ENCODE measurements at regions not wholly inside any gene's neighbourhood (a gene's known extent, or its start where the extent isn't known, plus 50 kb on each side); places are given as distances from the start of the nearest gene placed in this dataset.
"Not testable (repeated sequence)": the region's sequence is repeated elsewhere in the genome, so short reads cannot be mapped to it uniquely, and the experiment has no call there.

DNA sequence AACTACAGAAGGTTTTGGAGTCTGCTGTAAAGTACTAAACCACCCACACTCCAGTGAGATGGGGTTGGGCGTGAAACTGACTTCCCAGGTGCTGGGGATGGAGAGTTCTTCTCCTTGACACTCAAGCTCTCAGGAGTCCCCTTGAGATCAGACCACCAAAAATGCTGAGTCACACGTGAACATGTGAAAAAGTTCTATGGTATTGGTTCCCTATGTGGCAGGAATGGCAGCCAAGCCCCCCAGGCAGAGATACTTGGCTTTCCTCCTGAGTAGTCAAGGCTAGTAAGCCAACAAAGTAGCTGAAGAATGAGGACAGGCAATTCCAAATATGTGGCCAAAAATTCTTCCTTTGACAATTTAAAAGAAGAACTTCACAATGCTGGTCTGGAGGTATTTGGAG lies 222.0 kb upstream of the ADAMTS3 start:
- H3K9me3 Mint-ChIP-seq = peaks cover 8% of the 10 kb centered on the region
- no peak overlapping the region for H3K4me3 Mint-ChIP-seq
- DNase-seq (ENCODE audit: low spot score in 2 of 2) (no peak), ATAC-seq (no peak)
- H3K4me1 Mint-ChIP-seq = no peaks in the 10 kb centered on the region
- no peak overlapping the region for H3K27ac Mint-ChIP-seq
- H3K36me3 Mint-ChIP-seq = no peaks in the 10 kb centered on the region

DNA sequence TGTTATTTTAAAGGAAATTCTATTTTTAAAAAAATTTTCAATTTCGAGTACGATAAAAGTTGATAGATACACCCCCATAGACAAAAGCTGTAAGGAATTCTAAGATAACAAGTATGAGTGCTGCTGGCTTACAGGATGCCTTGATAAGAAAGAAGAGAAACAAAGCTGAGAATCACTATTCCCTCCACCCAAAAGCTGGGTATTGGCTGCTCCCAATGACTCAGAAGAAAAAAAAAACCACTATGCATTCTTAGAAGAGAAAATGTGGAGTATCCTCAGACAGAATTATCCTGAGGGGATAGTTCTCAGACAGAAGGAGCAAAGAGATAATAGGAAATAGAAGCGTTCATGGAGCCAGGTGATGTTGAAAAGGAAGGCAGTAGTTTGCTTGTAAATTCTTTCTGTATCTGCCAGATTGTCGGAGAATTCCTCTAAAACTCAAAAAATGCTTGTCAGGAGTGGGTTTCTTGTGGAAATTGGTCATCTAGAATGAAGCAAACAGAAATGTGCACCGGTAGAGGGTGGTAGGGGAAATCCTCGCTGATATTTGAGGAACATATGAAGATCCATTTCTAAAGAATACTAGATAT lies 217.5 kb upstream of the ADAMTS3 start:
- Mint-ChIP-seq H3K9me3 (peaks cover 6% of the 10 kb centered on the region), H3K4me3 (no peak overlapping the region), H3K4me1 (no peaks in the 10 kb centered on the region), H3K36me3 (no peaks in the 10 kb centered on the region), H3K27ac (no peak overlapping the region)
- no peak for DNase-seq (ENCODE audit: low spot score in 2 of 2)
- ATAC-seq = no peak

DNA sequence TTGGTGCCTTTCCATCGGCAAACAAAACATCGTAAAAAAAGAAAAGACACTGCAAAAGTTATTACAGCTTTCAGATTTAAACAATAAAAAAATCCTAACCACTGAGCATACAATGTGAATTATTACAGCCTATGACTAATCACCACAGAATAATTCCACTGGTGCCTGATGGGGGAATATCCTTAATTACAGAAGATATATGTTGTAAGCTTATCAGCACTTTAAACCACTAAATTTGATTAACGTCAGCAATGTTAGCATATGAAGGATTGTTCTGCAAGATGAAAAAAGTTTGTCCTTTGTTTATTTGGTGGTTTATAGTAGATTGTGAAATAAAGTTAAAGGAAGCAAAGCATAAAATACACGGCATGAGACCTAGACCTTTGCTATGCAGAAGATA lies 210.2 kb upstream of the ADAMTS3 start:
- Mint-ChIP-seq H3K9me3 (peaks cover 2% of the 10 kb centered on the region), H3K4me3 (no peak overlapping the region), H3K4me1 (no peaks in the 10 kb centered on the region), H3K36me3 (no peaks in the 10 kb centered on the region), H3K27ac (no peak overlapping the region)
- ATAC-seq (no peak), DNase-seq (ENCODE audit: low spot score in 2 of 2) (no peak)

DNA sequence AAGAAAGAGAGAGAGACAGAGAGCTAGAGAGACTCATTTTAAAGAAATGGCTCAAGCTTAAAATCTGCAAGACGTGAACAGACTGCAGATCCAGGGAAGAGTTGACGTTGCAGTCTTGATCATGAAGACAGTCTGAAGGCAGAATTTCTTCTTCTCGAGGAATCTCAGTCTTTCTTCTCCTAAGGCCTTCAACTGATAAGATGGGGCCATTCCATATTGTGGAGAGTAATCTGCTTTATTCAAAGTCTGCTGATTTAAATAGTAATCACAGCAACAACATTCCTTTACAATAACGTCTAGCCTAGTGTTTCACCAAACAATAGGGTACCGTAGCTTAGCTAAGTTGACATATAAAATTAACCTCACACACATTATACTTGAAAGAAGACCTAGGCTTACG lies 208.4 kb upstream of the ADAMTS3 start:
- peaks cover 2% of the 10 kb centered on the region for H3K9me3 Mint-ChIP-seq
- no peaks in the 10 kb centered on the region for H3K4me1 Mint-ChIP-seq
- no peak overlapping the region for H3K4me3 Mint-ChIP-seq
- ATAC-seq (no peak), DNase-seq (ENCODE audit: low spot score in 2 of 2) (no peak)
- H3K27ac Mint-ChIP-seq = no peak overlapping the region
- H3K36me3 Mint-ChIP-seq = no peaks in the 10 kb centered on the region

DNA sequence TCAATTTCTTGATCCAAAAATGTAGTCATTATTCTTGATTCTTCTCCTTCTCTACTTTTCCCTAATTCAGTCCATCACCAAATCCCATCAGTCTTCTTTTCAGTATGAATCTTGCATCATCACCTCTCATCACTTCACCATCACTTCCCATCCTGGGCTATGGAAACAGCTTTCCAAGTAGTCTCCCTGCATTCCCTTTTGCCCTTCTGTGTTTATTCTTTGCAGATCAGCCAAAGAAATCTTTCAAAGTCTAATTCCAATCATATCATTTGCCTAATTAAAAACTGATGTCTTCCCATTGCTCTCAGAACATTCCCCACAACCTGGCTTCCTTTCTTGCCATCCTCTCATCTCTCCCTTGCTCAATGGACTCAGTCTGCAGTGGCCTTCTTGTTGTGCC lies 201.7 kb upstream of the ADAMTS3 start:
- H3K4me3 Mint-ChIP-seq = no peak overlapping the region
- H3K27ac Mint-ChIP-seq = no peak overlapping the region
- no peaks in the 10 kb centered on the region for H3K4me1 Mint-ChIP-seq
- H3K9me3 Mint-ChIP-seq = no peaks in the 10 kb centered on the region
- ATAC-seq (no peak), DNase-seq (ENCODE audit: low spot score in 2 of 2) (no peak)
- H3K36me3 Mint-ChIP-seq = no peaks in the 10 kb centered on the region

DNA sequence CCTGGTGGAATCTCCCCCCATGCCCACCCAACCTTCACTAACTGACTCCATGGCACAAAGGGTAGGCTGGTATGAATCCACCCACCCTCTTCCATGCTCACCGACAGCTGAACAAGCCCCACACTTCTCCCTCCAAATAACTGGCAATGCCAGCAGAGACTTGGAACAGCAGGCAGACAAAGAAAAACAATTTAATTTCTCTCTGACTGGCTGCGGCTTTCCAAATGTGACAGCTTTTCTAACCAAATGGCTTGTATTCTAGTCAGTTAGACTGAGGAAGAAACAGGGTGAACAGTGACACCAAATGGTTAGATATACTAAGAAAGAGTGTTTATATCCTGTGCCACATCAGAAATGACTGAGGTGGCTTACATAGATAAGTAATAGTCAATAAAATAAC lies 199.3 kb upstream of the ADAMTS3 start:
- Mint-ChIP-seq H3K9me3 (no peaks in the 10 kb centered on the region), H3K36me3 (no peaks in the 10 kb centered on the region), H3K4me3 (no peak overlapping the region), H3K4me1 (no peaks in the 10 kb centered on the region), H3K27ac (no peak overlapping the region)
- DNase-seq (ENCODE audit: low spot score in 2 of 2) = no peak
- ATAC-seq = no peak

DNA sequence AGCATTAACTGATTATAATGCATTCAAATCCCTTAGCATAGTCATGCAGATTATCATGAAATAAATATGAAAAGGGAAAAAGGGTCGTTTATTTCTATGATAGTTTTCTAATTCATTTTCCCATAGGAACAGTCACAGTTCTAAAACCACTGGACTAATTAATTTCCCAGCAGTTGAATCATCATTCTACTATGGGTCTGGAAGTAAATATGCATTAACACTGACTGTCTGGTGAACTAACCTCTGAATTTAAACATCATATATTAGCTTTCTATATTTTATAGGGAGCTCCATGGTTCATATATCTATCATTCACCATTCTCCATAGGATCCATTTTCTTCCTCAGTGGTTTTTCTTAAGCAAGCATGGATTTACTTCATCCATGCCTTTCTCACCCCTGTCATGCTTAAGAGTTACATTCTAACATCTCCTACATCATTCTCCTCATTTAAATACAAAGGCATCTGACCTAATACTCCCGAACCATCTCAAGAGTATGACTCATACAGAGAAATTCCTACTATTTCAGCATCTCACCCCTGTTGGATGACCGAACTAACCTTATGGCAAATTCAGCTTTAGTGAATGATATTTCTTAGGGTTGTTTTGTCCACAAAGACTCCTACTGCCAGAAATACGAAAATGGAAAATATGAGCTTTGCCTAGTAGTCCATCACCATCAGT lies 198.7 kb upstream of the ADAMTS3 start:
- DNase-seq (ENCODE audit: low spot score in 2 of 2) (no peak), ATAC-seq (no peak)
- H3K36me3 Mint-ChIP-seq = no peaks in the 10 kb centered on the region
- no peak overlapping the region for H3K4me3 Mint-ChIP-seq
- no peaks in the 10 kb centered on the region for H3K9me3 Mint-ChIP-seq
- no peak overlapping the region for H3K27ac Mint-ChIP-seq
- H3K4me1 Mint-ChIP-seq = no peaks in the 10 kb centered on the region

DNA sequence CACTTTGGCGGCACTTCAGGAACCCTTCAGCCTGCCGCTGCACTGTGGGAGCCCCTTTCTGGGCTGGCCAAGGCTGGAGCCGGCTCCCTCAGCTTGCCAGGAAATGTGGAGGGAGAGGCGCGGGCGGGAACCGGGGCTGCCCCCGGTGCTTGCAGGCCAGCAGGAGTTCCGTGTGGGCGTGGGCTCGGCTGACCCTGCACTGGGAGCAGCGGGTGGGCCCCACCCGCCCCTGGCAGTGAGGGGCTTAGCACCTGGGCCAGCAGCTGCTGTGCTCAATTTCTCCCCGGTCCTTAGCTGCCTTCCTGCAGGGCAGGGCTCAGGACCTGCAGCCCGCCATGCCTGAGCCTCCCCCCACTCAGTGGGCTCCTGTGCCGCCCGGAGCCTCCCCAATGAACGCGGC lies 196.8 kb upstream of the ADAMTS3 start:
- not testable (repeated sequence) for H3K9me3 Mint-ChIP-seq; H3K36me3 Mint-ChIP-seq; DNase-seq (ENCODE audit: low spot score in 2 of 2); H3K4me1 Mint-ChIP-seq; H3K27ac Mint-ChIP-seq; ATAC-seq; H3K4me3 Mint-ChIP-seq

DNA sequence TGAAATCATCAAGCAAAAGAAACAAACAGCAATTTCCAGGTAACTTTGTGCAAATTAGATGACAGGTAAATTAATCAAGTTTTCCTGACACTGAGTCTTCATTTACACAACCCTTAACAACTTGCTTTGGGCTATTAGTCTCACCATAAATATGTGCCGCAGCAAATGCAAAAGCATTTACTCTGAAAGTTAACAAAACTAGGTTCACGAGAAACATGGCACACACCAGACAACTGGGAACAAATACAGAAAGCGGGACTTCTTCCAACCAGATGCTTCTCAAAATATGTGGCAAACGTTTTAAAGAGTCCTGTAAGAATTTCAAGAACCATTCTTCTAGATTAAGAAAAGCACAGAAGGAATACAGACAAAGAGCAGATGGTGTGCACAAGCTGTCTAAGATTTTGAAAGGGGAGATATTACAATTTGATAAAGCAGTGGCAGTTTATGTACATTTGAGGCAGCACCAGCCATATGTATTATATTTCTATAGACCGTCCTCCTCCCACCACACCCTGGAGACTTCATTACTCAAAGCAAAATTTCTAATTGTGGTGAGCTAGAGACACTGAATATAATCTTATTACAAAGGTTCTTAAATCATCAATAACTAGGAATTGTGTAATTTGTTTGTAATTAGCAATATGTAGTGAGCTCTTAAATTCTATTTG lies 192.5 kb upstream of the ADAMTS3 start:
- no peak overlapping the region for H3K27ac Mint-ChIP-seq
- no peaks in the 10 kb centered on the region for H3K4me1 Mint-ChIP-seq
- ATAC-seq (no peak), DNase-seq (ENCODE audit: low spot score in 2 of 2) (no peak)
- H3K36me3 Mint-ChIP-seq = no peaks in the 10 kb centered on the region
- peaks cover 3% of the 10 kb centered on the region for H3K9me3 Mint-ChIP-seq
- no peak overlapping the region for H3K4me3 Mint-ChIP-seq

DNA sequence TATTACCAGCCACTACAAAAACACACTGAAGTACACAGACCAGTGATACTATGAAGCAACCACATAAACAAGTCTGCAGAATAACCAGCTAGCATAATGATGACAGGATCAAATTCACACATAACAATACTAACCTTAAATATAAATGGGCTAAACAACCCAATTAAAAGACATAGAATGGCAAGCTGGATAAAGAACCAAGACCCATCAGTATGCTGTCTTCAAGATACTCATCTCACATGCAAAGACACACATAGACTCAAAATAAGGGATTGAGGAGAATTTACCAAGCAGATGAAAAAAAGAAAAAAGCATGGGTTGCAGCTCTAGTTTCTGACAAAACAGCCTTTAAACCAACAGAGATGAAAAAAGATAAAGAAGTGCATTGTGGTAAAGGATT lies 184.4 kb upstream of the ADAMTS3 start:
- H3K9me3 Mint-ChIP-seq; H3K27ac Mint-ChIP-seq; H3K36me3 Mint-ChIP-seq; H3K4me3 Mint-ChIP-seq; H3K4me1 Mint-ChIP-seq; DNase-seq (ENCODE audit: low spot score in 2 of 2); ATAC-seq: not testable (repeated sequence)

DNA sequence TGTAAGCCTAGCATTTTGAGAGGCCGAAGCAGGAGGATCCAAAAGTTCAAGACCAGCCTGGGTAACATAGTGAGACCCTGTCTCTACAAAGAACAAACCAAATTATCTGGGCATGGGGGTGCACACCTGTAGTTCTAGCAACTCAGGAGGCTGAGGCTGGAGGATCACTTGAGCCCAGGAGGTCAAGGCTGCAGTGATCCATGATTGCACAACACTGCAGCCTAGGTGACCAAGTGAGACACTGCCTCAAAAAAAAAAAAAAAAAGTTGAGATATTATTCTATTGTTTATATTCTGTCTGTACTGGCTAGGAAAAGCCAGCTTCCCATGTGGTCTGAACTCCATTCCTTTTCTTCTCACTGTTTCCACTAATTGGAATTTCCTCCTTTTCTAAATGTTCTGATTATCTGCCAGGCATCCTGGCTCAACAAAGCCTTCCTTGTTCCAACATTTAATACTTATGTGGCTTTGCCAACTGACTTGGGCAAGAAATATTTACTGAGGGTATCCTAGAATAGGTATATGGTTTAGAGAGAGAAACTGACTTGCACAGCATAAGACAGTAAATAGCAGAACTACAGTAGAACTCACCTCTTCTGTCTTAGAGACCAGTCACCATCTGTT lies 175.2 kb upstream of the ADAMTS3 start:
- no peak overlapping the region for H3K27ac Mint-ChIP-seq
- no peak overlapping the region for H3K4me3 Mint-ChIP-seq
- no peak for DNase-seq (ENCODE audit: low spot score in 2 of 2)
- no peaks in the 10 kb centered on the region for H3K36me3 Mint-ChIP-seq
- peaks cover 2% of the 10 kb centered on the region for H3K9me3 Mint-ChIP-seq
- H3K4me1 Mint-ChIP-seq = no peaks in the 10 kb centered on the region
- no peak for ATAC-seq

DNA sequence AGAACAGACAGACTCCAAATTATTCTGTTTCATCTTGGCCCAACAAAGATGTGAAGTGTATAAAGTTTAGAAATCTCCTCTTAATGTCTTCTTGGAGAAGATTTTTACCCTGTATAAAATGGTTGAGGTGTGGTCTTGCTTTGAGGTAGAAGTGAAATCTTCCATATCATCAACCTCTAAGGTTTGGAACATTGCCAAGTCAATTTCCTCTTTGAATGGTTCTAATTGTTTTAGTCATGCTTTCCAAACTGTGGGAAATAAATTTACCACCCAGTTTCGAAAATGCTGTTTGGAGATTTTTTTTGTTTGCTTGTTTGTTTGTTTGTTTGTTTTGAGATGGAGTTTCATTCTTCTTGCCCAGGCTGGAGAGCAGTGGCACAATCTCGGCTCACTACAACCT lies 174.1 kb upstream of the ADAMTS3 start:
- H3K4me3 Mint-ChIP-seq = no peak overlapping the region
- no peaks in the 10 kb centered on the region for H3K4me1 Mint-ChIP-seq
- no peak for ATAC-seq
- H3K36me3 Mint-ChIP-seq = no peaks in the 10 kb centered on the region
- H3K9me3 Mint-ChIP-seq = peaks cover 3% of the 10 kb centered on the region
- H3K27ac Mint-ChIP-seq = no peak overlapping the region
- DNase-seq (ENCODE audit: low spot score in 2 of 2) = no peak

DNA sequence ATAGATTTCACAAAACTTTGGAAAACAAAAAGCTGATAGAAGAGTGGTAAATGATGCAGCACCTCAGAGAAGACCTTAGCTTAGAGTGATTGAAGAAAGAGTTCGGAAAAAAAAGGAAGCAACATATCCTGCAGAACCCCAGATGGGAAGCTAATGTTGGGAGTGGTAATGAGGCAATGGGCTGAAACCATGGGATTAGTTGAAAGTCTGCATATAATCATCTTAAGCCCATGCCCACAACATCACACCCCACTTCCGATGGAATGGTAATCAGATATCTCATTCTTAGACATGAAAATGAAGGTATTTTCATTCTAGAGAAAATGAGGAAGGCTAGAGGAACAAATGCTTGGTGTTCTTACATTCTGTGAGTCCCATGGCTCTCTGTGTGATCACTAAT lies 146.3 kb upstream of the ADAMTS3 start:
- H3K36me3 Mint-ChIP-seq = no peaks in the 10 kb centered on the region
- ATAC-seq (no peak), DNase-seq (ENCODE audit: low spot score in 2 of 2) (no peak)
- H3K4me3 Mint-ChIP-seq = no peak overlapping the region
- no peaks in the 10 kb centered on the region for H3K4me1 Mint-ChIP-seq
- H3K9me3 Mint-ChIP-seq = no peaks in the 10 kb centered on the region
- H3K27ac Mint-ChIP-seq = no peak overlapping the region

DNA sequence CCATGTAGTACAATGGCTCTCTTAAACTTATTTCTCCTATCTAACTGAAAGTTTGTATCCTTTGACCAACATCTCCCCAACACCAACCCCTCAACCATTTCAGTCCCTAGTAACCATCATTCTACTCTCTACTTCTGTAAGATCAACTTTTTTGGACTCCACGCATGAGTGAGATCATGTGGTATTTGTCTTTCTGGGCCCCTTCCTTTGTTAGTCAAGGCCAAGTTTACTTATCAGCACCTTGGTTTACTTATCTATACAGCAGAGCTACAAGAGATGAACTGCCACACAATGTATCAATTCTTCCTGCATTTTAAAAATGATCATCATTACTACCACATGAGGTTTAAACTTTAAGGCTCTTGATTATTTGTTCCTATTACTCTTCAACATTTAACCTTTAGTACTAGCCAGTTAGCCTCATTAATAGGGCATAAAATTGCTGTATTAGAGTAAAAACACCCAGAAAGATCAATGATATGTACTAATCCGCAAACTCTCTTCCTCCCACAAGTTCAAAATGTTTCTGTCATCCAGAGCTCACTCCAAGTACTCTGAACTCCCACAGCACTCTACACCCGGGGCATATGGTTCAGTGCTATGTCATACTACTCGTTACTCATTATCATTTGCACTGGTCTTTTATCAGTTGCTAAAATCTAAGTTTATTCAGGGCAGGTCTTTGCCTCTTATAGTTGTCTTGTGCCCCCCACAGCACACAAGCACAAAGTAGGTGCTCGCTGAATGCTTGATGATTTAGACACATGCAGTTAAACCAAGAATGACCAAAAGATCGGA lies 145.7 kb upstream of the ADAMTS3 start:
- H3K36me3 Mint-ChIP-seq = no peaks in the 10 kb centered on the region
- H3K4me1 Mint-ChIP-seq = no peaks in the 10 kb centered on the region
- no peak for DNase-seq (ENCODE audit: low spot score in 2 of 2)
- no peak overlapping the region for H3K27ac Mint-ChIP-seq
- H3K9me3 Mint-ChIP-seq = no peaks in the 10 kb centered on the region
- ATAC-seq = no peak
- no peak overlapping the region for H3K4me3 Mint-ChIP-seq

DNA sequence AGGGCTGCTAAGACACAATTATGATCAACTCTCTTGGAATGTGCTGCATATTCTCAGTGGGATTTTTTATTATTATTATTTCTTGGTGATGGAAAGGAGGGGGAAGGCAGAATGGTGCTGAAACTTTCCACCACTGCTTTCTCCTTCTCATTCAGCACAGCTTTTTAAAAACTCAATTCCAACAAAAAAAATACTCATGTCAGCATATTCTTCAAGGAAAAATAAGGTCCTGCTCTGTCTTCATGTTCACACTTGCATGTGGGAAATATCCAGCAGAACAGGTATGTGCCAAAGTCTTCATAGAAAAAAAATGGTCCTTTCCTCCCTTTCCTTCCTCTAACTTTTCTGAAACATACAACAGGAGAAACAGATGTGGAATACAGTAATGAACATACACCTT lies 144.0 kb upstream of the ADAMTS3 start:
- no peak for ATAC-seq

More for the DNA sequence above, 144.0 kb upstream of the ADAMTS3 start:
- Mint-ChIP-seq H3K4me3 (no peak overlapping the region), H3K36me3 (no peaks in the 10 kb centered on the region), H3K9me3 (no peaks in the 10 kb centered on the region), H3K4me1 (no peaks in the 10 kb centered on the region), H3K27ac (no peak overlapping the region)
- no peak for DNase-seq (ENCODE audit: low spot score in 2 of 2)
